Testis (tissue), 2 donors: ENCODE measurements at regions not wholly inside any gene's neighbourhood (a gene's known extent, or its start where the extent isn't known, plus 50 kb on each side); places are given as distances from the start of the nearest gene placed in this dataset.
"Not testable (repeated sequence)": the region's sequence is repeated elsewhere in the genome, so short reads cannot be mapped to it uniquely, and the experiment has no call there.

Experiments
- DNase-seq: peaks from one replicate; pipeline ENCODE4 v3.0.0-alpha.2; 2019
- H3K27ac ChIP-seq, 2 donors: fragments of 200-600 bp; sonication (generic); one replicate each; pipeline ENCODE4 v1.5.1; 2019
- H3K27me3 ChIP-seq: fragments of 200-600 bp; sonication (generic); one replicate; pipeline ENCODE4 v1.5.1; 2019
- H3K36me3 ChIP-seq: fragments of 200-600 bp; sonication (generic); one replicate; pipeline ENCODE4 v1.5.1; 2017; ENCODE audit warnings: low read depth; ENCODE audit errors: missing control alignments
- H3K4me1 ChIP-seq: fragments of 200-600 bp; sonication (generic); one replicate; pipeline ENCODE4 v1.5.1; 2019
- H3K4me3 ChIP-seq, 2 donors: fragments of 200-600 bp; sonication (generic); one replicate each; pipeline ENCODE4 v1.5.1; 2017 to 2019
- H3K9me3 ChIP-seq: fragments of 200-600 bp; sonication (generic); one replicate; pipeline ENCODE4 v1.5.1; 2017
- CTCF ChIP-seq, 3 experiments: fragments of 450-650 bp in 2 of 3; fragments of 200-600 bp in 1 of 3; sonication (generic) in 1 of 3; IDR thresholded peaks; one replicate each; pipeline ENCODE4 v1.5.1; 2016 to 2019; ENCODE audit warnings: antibody characterized with exemption in 3 of 3, mild to moderate bottlenecking in 2 of 3, moderate library complexity in 1 of 3
- POLR2A ChIP-seq: fragments of 450-650 bp; IDR thresholded peaks from one replicate; pipeline ENCODE4 v1.6.1; 2017; ENCODE audit warnings: antibody characterized with exemption, mild to moderate bottlenecking, moderate library complexity
- WGBS, 2 donors: methylation state at CpG; one replicate each; pipeline ENCODE4 v1.1.5; 2018; 5-methylcytosine and 5-hydroxymethylcytosine counted together
- intact Hi-C: fragments of 100-400 bp; cut with DNase I; formaldehyde crosslinking; loops from one replicate; pipeline ENCODE4 v1.15.1; 2023; ENCODE audit warnings: low total_unique reads

GRCh38 chr1:65606426-65606825, 186.0 kb downstream of the LEPR start:
- no peak for DNase-seq
- TF ChIP-seq POLR2A (no peak), CTCF (IDR thresholded peaks at IDR 0.05) (no peak)
- intact Hi-C loops, result no loop called here
- Histone ChIP-seq H3K4me1 (no peaks in the 10 kb centered on the region), H3K4me3 (no peak overlapping the region), H3K27ac (no peak overlapping the region), H3K27me3 (no peaks in the 10 kb centered on the region), H3K36me3 (no peaks in the 10 kb centered on the region), H3K9me3 (no peaks in the 10 kb centered on the region)
- 66 to 68% methylated on average over 3 of the region's 3 CpGs for WGBS, 2 donors

GRCh38 chr1:65613884-65614283, 178.8 kb upstream of the PDE4B start:
- no peaks in the 10 kb centered on the region for H3K9me3 ChIP-seq
- WGBS, 2 donors, result 86 to 87% methylated on average over 2 of the region's 2 CpGs

GRCh38 chr1:65615859-65616258, 176.8 kb upstream of the PDE4B start:
- no peak for DNase-seq
- WGBS, 2 donors, result 51 to 57% methylated on average over 2 of the region's 2 CpGs

More at GRCh38 chr1:65613884-65614283, 178.8 kb upstream of the PDE4B start:
- no peaks in the 10 kb centered on the region for H3K36me3 ChIP-seq
- no peak overlapping the region for H3K4me3 ChIP-seq
- H3K27me3 ChIP-seq, result no peaks in the 10 kb centered on the region
- intact Hi-C loops, result no loop called here
- H3K27ac ChIP-seq, result no peak overlapping the region
- H3K4me1 ChIP-seq, result no peaks in the 10 kb centered on the region
- no peak for DNase-seq
- no peak for TF ChIP-seq POLR2A
- no peak for TF ChIP-seq CTCF (IDR thresholded peaks at IDR 0.05)

GRCh38 chr1:65621721-65622120, 171.0 kb upstream of the PDE4B start:
- H3K27ac ChIP-seq, intact Hi-C loops, H3K4me3 ChIP-seq, H3K36me3 ChIP-seq, H3K9me3 ChIP-seq, H3K27me3 ChIP-seq, H3K4me1 ChIP-seq, DNase-seq: not testable (repeated sequence)
- WGBS, 2 donors, result 62 to 63% methylated on average over 1 of the region's 1 CpG

More at GRCh38 chr1:65615859-65616258, 176.8 kb upstream of the PDE4B start:
- Histone ChIP-seq H3K4me3 (no peak overlapping the region), H3K27me3 (no peaks in the 10 kb centered on the region), H3K36me3 (no peaks in the 10 kb centered on the region), H3K27ac (no peak overlapping the region), H3K4me1 (no peaks in the 10 kb centered on the region), H3K9me3 (no peaks in the 10 kb centered on the region)
- TF ChIP-seq CTCF (IDR thresholded peaks at IDR 0.05) (no peak), POLR2A (no peak)
- intact Hi-C loops, result no loop called here

GRCh38 chr1:65623895-65624294, 168.8 kb upstream of the PDE4B start:
- Histone ChIP-seq H3K4me3 (no peak overlapping the region), H3K9me3 (no peaks in the 10 kb centered on the region), H3K27ac (no peak overlapping the region), H3K27me3 (no peaks in the 10 kb centered on the region), H3K36me3 (no peaks in the 10 kb centered on the region), H3K4me1 (no peaks in the 10 kb centered on the region)
- no peak for DNase-seq
- whole genome bisulfite sequencing, 2 donors, result 95 to 97% methylated on average over 1 of the region's 1 CpG
- intact Hi-C loops, result no loop called here
- no peak for TF ChIP-seq POLR2A
- no peak for TF ChIP-seq CTCF (IDR thresholded peaks at IDR 0.05)
